Suprapubic skin (tissue), 4 donors: ENCODE measurements at regions not wholly inside any gene's neighbourhood (a gene's known extent, or its start where the extent isn't known, plus 50 kb on each side); places are given as distances from the start of the nearest gene placed in this dataset.

Source experiments
- DNase-seq, 2 donors: peaks; one replicate each; pipeline ENCODE4 v3.0.0-alpha.2; 2019; ENCODE audit warnings: low spot score in 2 of 2
- H3K27ac ChIP-seq: fragments of 200-600 bp; sonication (generic); one replicate; pipeline ENCODE4 v1.5.1; 2019
- H3K27me3 ChIP-seq: fragments of 200-600 bp; sonication (generic); one replicate; pipeline ENCODE4 v1.5.1; 2019
- H3K36me3 ChIP-seq: fragments of 200-600 bp; sonication (generic); one replicate; pipeline ENCODE4 v1.5.1; 2019
- H3K4me1 ChIP-seq: fragments of 200-600 bp; sonication (generic); one replicate; pipeline ENCODE4 v1.5.1; 2019
- H3K4me3 ChIP-seq: fragments of 200-600 bp; sonication (generic); one replicate; pipeline ENCODE4 v1.5.1; 2019; ENCODE audit warnings: mild to moderate bottlenecking
- H3K9me3 ChIP-seq: fragments of 200-600 bp; sonication (generic); one replicate; pipeline ENCODE4 v1.5.1; 2019
- EP300 ChIP-seq: sonication (generic); formaldehyde crosslinking; IDR thresholded peaks from one replicate; pipeline ENCODE4 v1.6.1; 2017; ENCODE audit warnings: antibody characterized with exemption
- POLR2A ChIP-seq, 2 donors: fragments of 450-650 bp; IDR thresholded peaks; one replicate each; pipeline ENCODE4 v1.6.1; 2017; ENCODE audit warnings: antibody characterized with exemption in 2 of 2, mild to moderate bottlenecking in 2 of 2, moderate library complexity in 2 of 2
- POLR2AphosphoS5 ChIP-seq, 3 donors: sonication (generic); formaldehyde crosslinking; IDR thresholded peaks; one replicate each; pipeline ENCODE4 v1.6.1; 2017; ENCODE audit warnings: antibody characterized with exemption in 3 of 3
- WGBS: methylation state at CpG from one replicate; pipeline ENCODE4 v1.1.5; 2018; 5-methylcytosine and 5-hydroxymethylcytosine counted together
- TF ChIP-seq, protein P1 (sequence below), 2 donors: fragments of 200-600 bp in 1 of 2; fragments of 450-650 bp in 1 of 2; sonication (generic) in 1 of 2; IDR thresholded peaks; one replicate each; pipeline ENCODE4 v1.5.1; 2016 to 2019; ENCODE audit warnings: antibody characterized with exemption in 2 of 2, mild to moderate bottlenecking in 1 of 2, moderate library complexity in 1 of 2

DNA sequence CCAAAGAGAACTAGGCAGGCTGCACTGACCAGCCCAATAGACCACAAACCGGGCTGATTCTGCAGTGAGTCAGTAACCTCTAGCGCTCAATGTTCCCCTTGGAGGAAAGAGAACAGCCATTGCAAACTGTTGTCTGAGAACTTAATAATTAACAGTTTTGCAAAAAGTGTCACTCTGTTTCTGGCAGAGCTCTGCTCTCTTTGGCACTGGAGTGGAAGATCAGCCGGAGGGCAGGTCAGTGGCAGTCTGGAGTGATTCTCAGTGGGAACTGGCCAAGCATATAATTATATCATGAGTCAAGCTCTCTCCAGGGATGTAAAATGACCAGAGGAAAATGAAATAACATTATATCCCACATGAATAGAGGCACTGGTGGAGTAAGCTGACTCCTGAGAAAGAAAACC, 238.3 kb downstream of the HLX start:
- WGBS, result 37% methylated on average over 3 of the region's 3 CpGs
- TF ChIP-seq EP300 (no peak), POLR2A (IDR thresholded peaks at IDR 0.05) (no peak), POLR2AphosphoS5 (IDR thresholded peaks at IDR 0.05) (no peak)
- TF ChIP-seq, protein P1, sequence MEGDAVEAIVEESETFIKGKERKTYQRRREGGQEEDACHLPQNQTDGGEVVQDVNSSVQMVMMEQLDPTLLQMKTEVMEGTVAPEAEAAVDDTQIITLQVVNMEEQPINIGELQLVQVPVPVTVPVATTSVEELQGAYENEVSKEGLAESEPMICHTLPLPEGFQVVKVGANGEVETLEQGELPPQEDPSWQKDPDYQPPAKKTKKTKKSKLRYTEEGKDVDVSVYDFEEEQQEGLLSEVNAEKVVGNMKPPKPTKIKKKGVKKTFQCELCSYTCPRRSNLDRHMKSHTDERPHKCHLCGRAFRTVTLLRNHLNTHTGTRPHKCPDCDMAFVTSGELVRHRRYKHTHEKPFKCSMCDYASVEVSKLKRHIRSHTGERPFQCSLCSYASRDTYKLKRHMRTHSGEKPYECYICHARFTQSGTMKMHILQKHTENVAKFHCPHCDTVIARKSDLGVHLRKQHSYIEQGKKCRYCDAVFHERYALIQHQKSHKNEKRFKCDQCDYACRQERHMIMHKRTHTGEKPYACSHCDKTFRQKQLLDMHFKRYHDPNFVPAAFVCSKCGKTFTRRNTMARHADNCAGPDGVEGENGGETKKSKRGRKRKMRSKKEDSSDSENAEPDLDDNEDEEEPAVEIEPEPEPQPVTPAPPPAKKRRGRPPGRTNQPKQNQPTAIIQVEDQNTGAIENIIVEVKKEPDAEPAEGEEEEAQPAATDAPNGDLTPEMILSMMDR (IDR thresholded peaks at IDR 0.05), result no peak
- Histone ChIP-seq H3K27me3 (no peaks in the 10 kb centered on the region), H3K4me1 (peaks cover 14% of the 10 kb centered on the region), H3K4me3 (no peak overlapping the region), H3K9me3 (no peaks in the 10 kb centered on the region), H3K36me3 (no peaks in the 10 kb centered on the region), H3K27ac (peak overlapping the region; percentile 54)
- peak in 1 of 2 donors; percentile 62 for DNase-seq

DNA sequence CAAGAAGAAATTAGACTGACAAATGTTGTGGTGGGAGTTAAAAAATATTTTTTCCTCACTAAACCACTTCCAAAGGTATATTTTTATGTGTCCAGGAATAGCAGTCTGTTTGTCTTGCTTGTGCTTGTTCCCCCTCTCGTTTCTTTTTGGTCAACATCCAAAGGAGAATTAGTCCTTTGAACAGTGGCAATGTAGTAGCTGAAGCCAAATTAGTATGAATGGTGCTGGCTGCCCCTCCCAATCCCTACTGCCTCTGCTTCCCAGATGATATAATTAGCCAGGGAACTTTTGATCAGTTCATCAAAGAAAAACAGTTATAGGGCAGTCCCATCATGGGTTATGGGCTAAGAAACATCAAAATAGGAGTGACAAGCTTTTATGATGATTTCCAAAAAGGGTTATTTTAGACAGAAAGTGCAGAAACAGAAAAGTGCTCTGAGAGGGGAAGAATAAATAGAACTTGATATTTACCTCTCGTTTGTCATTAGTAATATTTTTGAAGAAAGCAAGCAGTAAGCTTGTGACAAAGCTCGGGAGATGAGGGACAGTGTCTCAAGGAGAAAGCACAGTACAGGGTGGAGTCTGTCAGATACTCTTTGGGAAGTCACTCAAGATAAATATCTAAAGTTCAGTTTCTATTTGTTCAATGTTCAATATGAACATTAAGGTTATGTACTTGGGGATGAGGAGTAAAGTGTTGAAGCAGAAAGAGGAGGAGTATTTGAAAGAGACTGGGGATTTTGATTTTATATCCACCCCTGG, 239.1 kb downstream of the HLX start:
- DNase-seq, result no peak
- no peaks in the 10 kb centered on the region for H3K27me3 ChIP-seq
- H3K36me3 ChIP-seq, result no peaks in the 10 kb centered on the region
- peak overlapping the region; percentile 54 for H3K27ac ChIP-seq
- WGBS, result 43% methylated on average over 3 of the region's 3 CpGs
- TF ChIP-seq, protein P1 (IDR thresholded peaks at IDR 0.05), result no peak
- no peak for TF ChIP-seq EP300
- no peak for TF ChIP-seq POLR2A (IDR thresholded peaks at IDR 0.05)
- TF ChIP-seq POLR2AphosphoS5 (IDR thresholded peaks at IDR 0.05), result no peak
- H3K9me3 ChIP-seq, result no peaks in the 10 kb centered on the region
- H3K4me1 ChIP-seq, result peaks cover 14% of the 10 kb centered on the region
- no peak overlapping the region for H3K4me3 ChIP-seq

DNA sequence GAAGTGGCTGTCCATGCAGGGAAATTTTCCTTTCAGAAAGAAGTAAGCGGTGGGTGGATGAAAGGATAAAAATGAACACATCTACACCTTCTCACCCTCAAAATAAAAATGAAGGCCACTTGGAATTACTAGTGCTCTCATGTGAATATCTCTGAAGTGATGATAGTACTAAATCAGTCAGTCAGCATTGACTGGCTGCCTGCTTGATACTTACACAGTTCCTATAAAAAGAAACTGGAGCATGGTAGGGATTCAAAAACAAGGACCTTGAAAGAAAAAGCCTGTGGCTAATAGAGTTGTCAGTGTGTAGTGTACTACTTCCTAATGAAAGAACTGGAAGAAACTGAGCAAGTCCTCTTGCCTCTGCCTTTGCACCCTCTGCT, 239.7 kb downstream of the HLX start:
- DNase-seq, result no peak
- Histone ChIP-seq H3K27me3 (no peaks in the 10 kb centered on the region), H3K4me3 (no peak overlapping the region), H3K27ac (no peak overlapping the region), H3K9me3 (no peaks in the 10 kb centered on the region), H3K4me1 (peaks cover 14% of the 10 kb centered on the region), H3K36me3 (no peaks in the 10 kb centered on the region)
- WGBS, result 86% methylated on average over 1 of the region's 1 CpG
- TF ChIP-seq POLR2A (IDR thresholded peaks at IDR 0.05) (no peak), EP300 (no peak), POLR2AphosphoS5 (IDR thresholded peaks at IDR 0.05) (no peak)
- TF ChIP-seq, protein P1 (IDR thresholded peaks at IDR 0.05), result no peak

GRCh38 chr1:221122501-221122900, 243.3 kb downstream of the HLX start:
- no peak for DNase-seq
- no peak overlapping the region for H3K27ac ChIP-seq
- H3K4me3 ChIP-seq, result no peak overlapping the region
- 27% methylated on average over 1 of the region's 1 CpG for WGBS
- no peaks in the 10 kb centered on the region for H3K36me3 ChIP-seq
- TF ChIP-seq, protein P1 (IDR thresholded peaks at IDR 0.05), result no peak
- TF ChIP-seq POLR2AphosphoS5 (IDR thresholded peaks at IDR 0.05) (no peak), EP300 (no peak), POLR2A (IDR thresholded peaks at IDR 0.05) (no peak)
- H3K9me3 ChIP-seq, result no peaks in the 10 kb centered on the region
- H3K27me3 ChIP-seq, result no peaks in the 10 kb centered on the region
- H3K4me1 ChIP-seq, result peaks cover 8% of the 10 kb centered on the region

DNA sequence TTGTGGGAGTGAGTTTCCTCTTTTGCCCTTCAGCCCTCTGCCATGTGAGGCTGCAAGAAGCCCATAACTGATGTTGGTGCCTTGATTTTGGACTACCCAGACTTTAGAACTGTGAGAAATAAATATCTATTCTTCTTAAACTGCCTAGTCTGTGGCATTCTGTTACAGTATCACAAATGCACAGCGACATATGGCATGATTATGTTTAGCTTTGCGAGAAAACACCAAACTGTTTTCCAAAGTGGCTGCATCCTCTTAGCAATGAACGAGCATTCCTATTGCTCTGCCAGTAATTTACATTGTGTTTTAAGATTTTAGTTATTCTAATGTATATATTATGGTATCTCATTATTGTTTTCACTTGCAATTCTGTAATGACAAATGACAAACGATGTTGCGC, 246.7 kb downstream of the HLX start:
- TF ChIP-seq EP300 (no peak), POLR2A (IDR thresholded peaks at IDR 0.05) (no peak), POLR2AphosphoS5 (IDR thresholded peaks at IDR 0.05) (no peak)
- TF ChIP-seq, protein P1 (IDR thresholded peaks at IDR 0.05), result no peak
- DNase-seq, result no peak
- H3K9me3 ChIP-seq, result no peaks in the 10 kb centered on the region
- no peak overlapping the region for H3K4me3 ChIP-seq
- WGBS, result 92% methylated on average over 5 of the region's 5 CpGs
- H3K27ac ChIP-seq, result no peak overlapping the region
- no peaks in the 10 kb centered on the region for H3K4me1 ChIP-seq
- H3K27me3 ChIP-seq, result no peaks in the 10 kb centered on the region
- no peaks in the 10 kb centered on the region for H3K36me3 ChIP-seq
